HepG2 (cell line): ENCODE measurements at regions not wholly inside any gene's neighbourhood (a gene's known extent, or its start where the extent isn't known, plus 50 kb on each side); places are given as distances from the start of the nearest gene placed in this dataset.

Experiments used
- ATAC-seq: fragments of 200-7000 bp; cut with Tn5 transposase; 3 replicates; pipeline ENCODE4 v1.9.1; 2020; ENCODE audit warnings: mild to moderate bottlenecking, moderate library complexity
- BruUV-seq: library from RNA; stranded (reverse); fragments of 400-500 nt; replicated peaks from 2 replicates; lab custom pipeline; 2021; lab: Mats Ljungman, UMichigan
- CTCF ChIA-PET: fragments of 300-600 bp; formaldehyde crosslinking; extraction: SDS; loops from one replicate; lab custom pipeline; 2021; ENCODE audit warnings: low total read pairs, inconsistent platforms, low intra/inter-chr PET ratio; lab: Yijun Ruan, JAX
- POLR2A ChIA-PET: fragments of 350-600 bp; sonication (Branson Sonifier 250); formaldehyde crosslinking; loops from one replicate; lab custom pipeline; 2020; ENCODE audit warnings: antibody characterized with exemption, inconsistent platforms; lab: Yijun Ruan, JAX
- DNase-seq: peaks from one replicate; pipeline ENCODE4 v3.0.0-alpha.2; 2015; ENCODE audit warnings: low spot score
- FAIRE-seq: peaks from 3 replicates; lab custom pipeline; 2011; peaks lifted over from hg19 to GRCh38; lab: Jason Lieb, UNC
- H2AFZ ChIP-seq: one replicate; pipeline ENCODE4 v1.6.1; 2011; ENCODE audit warnings: low read length, inconsistent platforms
- H3K27ac ChIP-seq: fragments of 300-600 bp; 3 replicates; pipeline ENCODE4 v1.8.0; 2011; ENCODE audit warnings: mixed run types, mild to moderate bottlenecking, mixed read lengths, low read length, inconsistent platforms; ENCODE audit not compliant: insufficient read depth; ENCODE audit errors: extremely low read length
- H3K27me3 ChIP-seq, 2 experiments: fragments of 200-600 bp in 1 of 2; 2 replicates in 1 of 2; 3 replicates in 1 of 2; pipeline versions ENCODE4 v1.6.0 to v1.8.0; 2011; ENCODE audit warnings: low read length in 2 of 2, mild to moderate bottlenecking in 2 of 2, moderate library complexity in 2 of 2, inconsistent platforms in 1 of 2; ENCODE audit not compliant: insufficient read depth in 2 of 2, control insufficient read depth in 1 of 2
- H3K36me3 ChIP-seq, 2 experiments: fragments of 200-600 bp in 1 of 2; replicated peaks in 1 of 2; 2 replicates in 1 of 2; 3 replicates in 1 of 2; pipeline versions ENCODE4 v1.5.1 to v1.8.0; 2011; ENCODE audit warnings: low read length in 2 of 2, inconsistent platforms in 1 of 2; ENCODE audit not compliant: insufficient read depth in 2 of 2, control insufficient read depth in 1 of 2
- H3K4me1 ChIP-seq: 2 replicates; pipeline ENCODE4 v1.5.1; 2012; ENCODE audit warnings: low read length, inconsistent platforms; ENCODE audit not compliant: insufficient read depth
- H3K4me2 ChIP-seq: 2 replicates; pipeline ENCODE4 v1.6.0; 2011; ENCODE audit warnings: low read depth, low read length, inconsistent platforms
- H3K4me3 ChIP-seq, 3 experiments: fragments of 200-600 bp in 1 of 3; sonication (generic), shearing (Covaris generic) in 1 of 3; replicated peaks in 1 of 3; 2 replicates each; pipeline ENCODE4 v1.5.1; 2011 to 2016; ENCODE audit warnings: low read length in 3 of 3, inconsistent platforms in 2 of 3, low read depth in 2 of 3, mild to moderate bottlenecking in 2 of 3, control low read depth in 1 of 3, mixed read lengths in 1 of 3; ENCODE audit not compliant: insufficient read depth in 1 of 3
- H3K79me2 ChIP-seq: one replicate; pipeline ENCODE4 v1.6.1; 2011; ENCODE audit warnings: low read length, inconsistent platforms; ENCODE audit not compliant: insufficient read depth
- H3K9ac ChIP-seq: 2 replicates; pipeline ENCODE4 v1.6.0; 2011; ENCODE audit warnings: mild to moderate bottlenecking, low read depth, low read length, inconsistent platforms; ENCODE audit not compliant: insufficient read depth
- H3K9me3 ChIP-seq: 2 replicates; pipeline ENCODE4 v1.5.1; 2012; ENCODE audit warnings: mild to moderate bottlenecking, low read length
- H4K20me1 ChIP-seq: 2 replicates; pipeline ENCODE4 v1.6.0; 2011; ENCODE audit warnings: inconsistent platforms, mild to moderate bottlenecking, low read length, moderate library complexity; ENCODE audit not compliant: insufficient read depth
- MED13 ChIP-seq: sonication (generic); formaldehyde crosslinking; IDR thresholded peaks from 2 replicates; pipeline ENCODE4 v1.5.0; 2020; ENCODE audit warnings: missing genetic modification reagents
- NFE2 ChIP-seq: sonication (generic); formaldehyde crosslinking; IDR thresholded peaks from 2 replicates; pipeline ENCODE4 v1.4.0; 2020; ENCODE audit warnings: missing genetic modification reagents
- NR1H2 ChIP-seq: sonication (generic); formaldehyde crosslinking; IDR thresholded peaks from 2 replicates; pipeline ENCODE4 v1.8.1; 2022; ENCODE audit warnings: low read depth, missing genetic modification reagents, borderline replicate concordance
- ZMYM2 ChIP-seq: sonication (generic); formaldehyde crosslinking; IDR thresholded peaks from 2 replicates; pipeline ENCODE4 v1.8.0; 2022; ENCODE audit warnings: mild to moderate bottlenecking, missing genetic modification reagents
- ZNF12 ChIP-seq: sonication (generic); formaldehyde crosslinking; IDR thresholded peaks from 2 replicates; pipeline ENCODE4 v1.5.0; 2020; ENCODE audit warnings: missing genetic modification reagents
- ZNF879 ChIP-seq: sonication (generic); formaldehyde crosslinking; IDR thresholded peaks from 2 replicates; pipeline ENCODE4 v1.8.1; 2023; ENCODE audit warnings: missing genetic modification reagents
- WGBS: methylation state at CpG from one replicate; pipeline ENCODE4 v1.1.6; 2017; ENCODE audit warnings: low lambda C conversion rate; 5-methylcytosine and 5-hydroxymethylcytosine counted together
- in situ Hi-C: cut with HindIII; loops from 2 replicates; pipeline ENCODE4 v1.10.0; 2017; ENCODE audit warnings: low pct_unique_long_range_greater_than_20kb; ENCODE audit not compliant: extremely low pct_ligation_motif_present
- intact Hi-C: fragments of 100-400 bp; cut with micrococcal nuclease; formaldehyde crosslinking; loops from one replicate; pipeline ENCODE4 v1.10.0; 2022; ENCODE audit not compliant: unreplicated experiment
- TF ChIP-seq, protein P1 (sequence below): sonication (generic); formaldehyde crosslinking; IDR thresholded peaks from 2 replicates; pipeline ENCODE4 v1.4.0; 2020; ENCODE audit warnings: missing genetic modification reagents, borderline replicate concordance

DNA sequence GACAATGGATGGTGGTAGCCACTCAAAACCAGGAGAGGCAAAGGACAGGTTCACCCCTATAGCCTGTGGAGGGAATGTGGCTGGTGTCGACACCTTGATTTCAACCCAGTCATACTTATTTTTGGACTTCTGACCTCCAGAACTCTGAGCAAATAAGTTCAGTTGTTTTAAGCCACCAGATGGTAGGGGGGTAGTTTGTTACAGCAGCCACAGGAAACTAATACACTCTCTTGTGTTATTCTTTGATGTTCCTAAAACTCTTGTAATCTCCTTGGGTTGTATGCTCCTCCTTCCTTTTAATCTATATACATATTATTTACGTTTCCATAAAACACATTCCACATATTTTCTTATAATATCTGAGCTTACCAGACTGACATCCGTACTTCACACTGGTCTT is 65.9 kb downstream of the ZBTB18 start:
- intact Hi-C loops: no loop called here
- Histone ChIP-seq H3K79me2 (no peaks in the 10 kb centered on the region), H3K4me1 (no peaks in the 10 kb centered on the region; the same call in 1 of the 2 replicates), H3K9ac (no peak overlapping the region), H3K27ac (no peak overlapping the region), H2AFZ (no peak overlapping the region), H3K9me3 (no peaks in the 10 kb centered on the region), H4K20me1 (no peaks in the 10 kb centered on the region), H3K36me3 (no peaks in the 10 kb centered on the region), H3K4me3 (no peak overlapping the region), H3K27me3 (no peaks in the 10 kb centered on the region), H3K4me2 (no peak overlapping the region)
- ChIA-PET POLR2A (no interaction called here), CTCF (no interaction called here)
- in situ Hi-C loops: no loop called here
- DNase-seq (no peak), FAIRE-seq (no peak), ATAC-seq (no peak)
- TF ChIP-seq ZNF12 (CRISPR knock-in tag) (peak; percentile 96), NFE2 (CRISPR knock-in tag) (no peak)
- WGBS: 30% methylated on average over 3 of the region's 3 CpGs
- no TSS peak for BruUV-seq

DNA sequence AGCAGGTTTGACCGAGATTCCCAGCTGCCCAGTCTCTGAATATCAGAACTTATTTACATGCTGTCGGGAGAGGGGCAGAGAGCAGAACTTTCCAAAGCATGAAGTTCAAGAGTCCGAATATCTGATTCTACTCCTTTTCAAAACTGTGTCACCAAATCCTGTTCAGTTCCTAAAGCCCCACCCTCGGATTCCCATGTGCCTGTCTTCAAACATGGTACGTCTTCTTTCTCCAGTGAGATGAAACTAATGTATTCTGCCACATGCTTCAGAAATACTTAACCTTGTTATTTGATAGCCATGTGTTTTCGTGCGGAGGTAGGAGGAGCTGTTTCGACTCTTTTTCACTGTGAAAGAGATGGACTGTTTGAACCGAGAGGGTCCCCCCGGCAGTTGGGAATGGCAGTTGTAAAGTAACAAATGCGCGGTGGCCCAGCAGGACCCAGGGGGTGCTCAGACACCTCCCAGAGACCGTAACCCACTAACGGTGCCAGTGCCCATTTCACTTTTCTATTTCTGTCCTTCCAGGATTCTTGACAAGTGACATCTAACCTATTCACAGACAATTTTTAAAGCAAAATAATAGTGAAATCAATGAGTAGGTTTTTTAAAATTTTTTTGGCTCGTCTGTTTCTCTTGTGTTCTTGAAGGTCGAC is 67.2 kb downstream of the ZBTB18 start:
- intact Hi-C loops: no loop called here

More for the DNA sequence above, 67.2 kb downstream of the ZBTB18 start:
- WGBS: 22% methylated on average over 16 of the region's 16 CpGs
- DNase-seq (no peak), ATAC-seq (no peak), FAIRE-seq (no peak)
- TF ChIP-seq MED13 (no peak), NR1H2 (no peak), ZMYM2 (no peak), ZNF879 (no peak)
- TF ChIP-seq, protein P1, sequence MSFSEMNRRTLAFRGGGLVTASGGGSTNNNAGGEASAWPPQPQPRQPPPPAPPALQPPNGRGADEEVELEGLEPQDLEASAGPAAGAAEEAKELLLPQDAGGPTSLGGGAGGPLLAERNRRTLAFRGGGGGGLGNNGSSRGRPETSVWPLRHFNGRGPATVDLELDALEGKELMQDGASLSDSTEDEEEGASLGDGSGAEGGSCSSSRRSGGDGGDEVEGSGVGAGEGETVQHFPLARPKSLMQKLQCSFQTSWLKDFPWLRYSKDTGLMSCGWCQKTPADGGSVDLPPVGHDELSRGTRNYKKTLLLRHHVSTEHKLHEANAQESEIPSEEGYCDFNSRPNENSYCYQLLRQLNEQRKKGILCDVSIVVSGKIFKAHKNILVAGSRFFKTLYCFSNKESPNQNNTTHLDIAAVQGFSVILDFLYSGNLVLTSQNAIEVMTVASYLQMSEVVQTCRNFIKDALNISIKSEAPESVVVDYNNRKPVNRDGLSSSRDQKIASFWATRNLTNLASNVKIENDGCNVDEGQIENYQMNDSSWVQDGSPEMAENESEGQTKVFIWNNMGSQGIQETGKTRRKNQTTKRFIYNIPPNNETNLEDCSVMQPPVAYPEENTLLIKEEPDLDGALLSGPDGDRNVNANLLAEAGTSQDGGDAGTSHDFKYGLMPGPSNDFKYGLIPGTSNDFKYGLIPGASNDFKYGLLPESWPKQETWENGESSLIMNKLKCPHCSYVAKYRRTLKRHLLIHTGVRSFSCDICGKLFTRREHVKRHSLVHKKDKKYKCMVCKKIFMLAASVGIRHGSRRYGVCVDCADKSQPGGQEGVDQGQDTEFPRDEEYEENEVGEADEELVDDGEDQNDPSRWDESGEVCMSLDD: no peak
- in situ Hi-C loops: no loop called here
- H3K4me3 ChIP-seq: no peak overlapping the region
- H3K36me3 ChIP-seq: no peaks in the 10 kb centered on the region
- CTCF ChIA-PET: no interaction called here
- H3K27me3 ChIP-seq: no peaks in the 10 kb centered on the region
- no peaks in the 10 kb centered on the region for H3K79me2 ChIP-seq
- H3K4me1 ChIP-seq: no peaks in the 10 kb centered on the region; the same call in 1 of the 2 replicates
- H4K20me1 ChIP-seq: no peaks in the 10 kb centered on the region
- POLR2A ChIA-PET: no interaction called here
- no peak overlapping the region for H2AFZ ChIP-seq
- no peak overlapping the region for H3K4me2 ChIP-seq
- no peak overlapping the region for H3K9ac ChIP-seq
- no TSS peak for BruUV-seq
- no peak overlapping the region for H3K27ac ChIP-seq
- H3K9me3 ChIP-seq: no peaks in the 10 kb centered on the region
